A673 (cell line): ENCODE measurements at regions not wholly inside any gene's neighbourhood (a gene's known extent, or its start where the extent isn't known, plus 50 kb on each side); places are given as distances from the start of the nearest gene placed in this dataset.

Source experiments
- BruUV-seq: library from RNA; stranded (reverse); fragments of 400-500 nt; replicated peaks from 2 replicates; lab custom pipeline; 2021; lab: Mats Ljungman, UMichigan
- CTCF ChIA-PET: fragments of 300-600 bp; sonication (Branson Sonifier 250); formaldehyde crosslinking; loops from one replicate; lab custom pipeline; 2022; ENCODE audit warnings: antibody characterized with exemption; lab: Charles Lee
- POLR2A ChIA-PET: fragments of 300-600 bp; sonication (Branson Sonifier 250); formaldehyde crosslinking; loops from one replicate; lab custom pipeline; 2022; ENCODE audit warnings: antibody characterized with exemption; ENCODE audit not compliant: low non-redundant PET; lab: Charles Lee
- DNase-seq: peaks from one replicate; pipeline ENCODE4 v3.0.0-alpha.2; 2015; ENCODE audit warnings: low spot score
- H3K27ac ChIP-seq: fragments of 200-600 bp; sonication (generic); 2 replicates; pipeline ENCODE4 v1.5.1; 2016; ENCODE audit warnings: mixed run types, low read depth, mild to moderate bottlenecking, mixed read lengths, antibody characterized with exemption, low read length; ENCODE audit not compliant: poor library complexity, severe bottlenecking
- H3K27me3 ChIP-seq: fragments of 200-600 bp; sonication (generic); replicated peaks from 2 replicates; pipeline ENCODE4 v1.6.1; 2017; ENCODE audit warnings: mixed run types, low read depth, mild to moderate bottlenecking, mixed read lengths, antibody characterized with exemption, low read length; ENCODE audit not compliant: insufficient read depth, poor library complexity
- H3K36me3 ChIP-seq: fragments of 200-600 bp; sonication (generic); 2 replicates; pipeline ENCODE4 v1.6.1; 2016; ENCODE audit warnings: mixed run types, mild to moderate bottlenecking, mixed read lengths, antibody characterized with exemption, low read length; ENCODE audit not compliant: insufficient read depth, poor library complexity, severe bottlenecking
- H3K4me1 ChIP-seq: fragments of 200-600 bp; sonication (generic); 2 replicates; pipeline ENCODE4 v1.6.1; 2017; ENCODE audit warnings: mixed run types, mild to moderate bottlenecking, mixed read lengths, antibody characterized with exemption, low read length; ENCODE audit not compliant: insufficient read depth, poor library complexity, severe bottlenecking
- H3K4me3 ChIP-seq: fragments of 200-600 bp; sonication (generic); 2 replicates; pipeline ENCODE4 v1.5.1; 2016; ENCODE audit warnings: low read depth, mixed run types, mild to moderate bottlenecking, mixed read lengths, low read length; ENCODE audit not compliant: poor library complexity, severe bottlenecking
- H3K9me3 ChIP-seq: fragments of 200-600 bp; sonication (generic); 2 replicates; pipeline ENCODE4 v1.6.1; 2016; ENCODE audit warnings: mixed run types, low read depth, mild to moderate bottlenecking, mixed read lengths, antibody characterized with exemption, low read length; ENCODE audit not compliant: poor library complexity, severe bottlenecking
- EZH2 ChIP-seq: fragments of 200-600 bp; sonication (generic); IDR thresholded peaks from 2 replicates; pipeline ENCODE4 v1.6.1; 2017; ENCODE audit warnings: borderline replicate concordance, low read depth, mild to moderate bottlenecking, mixed read lengths, antibody characterized with exemption, low read length; ENCODE audit not compliant: poor library complexity, severe bottlenecking
- intact Hi-C: fragments of 100-400 bp; cut with micrococcal nuclease; formaldehyde crosslinking; loops from one replicate; pipeline ENCODE4 v1.10.0; 2022; ENCODE audit not compliant: unreplicated experiment
- TF ChIP-seq, protein P1 (sequence below): fragments of 300-800, 200-600 bp; sonication (generic); conservative IDR thresholded peaks from 2 replicates; pipeline ENCODE4 v1.5.1; 2017; ENCODE audit warnings: low read depth, mild to moderate bottlenecking, antibody characterized with exemption, low read length, moderate library complexity, mixed read lengths

- intact Hi-C loops, result no loop called here
- ChIA-PET POLR2A (no interaction called here), CTCF (no interaction called here)
- Histone ChIP-seq H3K27ac (no peak overlapping the region), H3K36me3 (no peaks in the 10 kb centered on the region), H3K27me3 (no peaks in the 10 kb centered on the region), H3K9me3 (no peaks in the 10 kb centered on the region), H3K4me3 (no peak overlapping the region), H3K4me1 (no peaks in the 10 kb centered on the region)
- TF ChIP-seq, protein P1, sequence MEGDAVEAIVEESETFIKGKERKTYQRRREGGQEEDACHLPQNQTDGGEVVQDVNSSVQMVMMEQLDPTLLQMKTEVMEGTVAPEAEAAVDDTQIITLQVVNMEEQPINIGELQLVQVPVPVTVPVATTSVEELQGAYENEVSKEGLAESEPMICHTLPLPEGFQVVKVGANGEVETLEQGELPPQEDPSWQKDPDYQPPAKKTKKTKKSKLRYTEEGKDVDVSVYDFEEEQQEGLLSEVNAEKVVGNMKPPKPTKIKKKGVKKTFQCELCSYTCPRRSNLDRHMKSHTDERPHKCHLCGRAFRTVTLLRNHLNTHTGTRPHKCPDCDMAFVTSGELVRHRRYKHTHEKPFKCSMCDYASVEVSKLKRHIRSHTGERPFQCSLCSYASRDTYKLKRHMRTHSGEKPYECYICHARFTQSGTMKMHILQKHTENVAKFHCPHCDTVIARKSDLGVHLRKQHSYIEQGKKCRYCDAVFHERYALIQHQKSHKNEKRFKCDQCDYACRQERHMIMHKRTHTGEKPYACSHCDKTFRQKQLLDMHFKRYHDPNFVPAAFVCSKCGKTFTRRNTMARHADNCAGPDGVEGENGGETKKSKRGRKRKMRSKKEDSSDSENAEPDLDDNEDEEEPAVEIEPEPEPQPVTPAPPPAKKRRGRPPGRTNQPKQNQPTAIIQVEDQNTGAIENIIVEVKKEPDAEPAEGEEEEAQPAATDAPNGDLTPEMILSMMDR, result no peak
- TF ChIP-seq EZH2, result no peak
- no TSS peak for BruUV-seq
- no peak for DNase-seq
Observed at GRCh38 chr2:2748399-2749205, 417.5 kb upstream of the MYT1L start.

DNA sequence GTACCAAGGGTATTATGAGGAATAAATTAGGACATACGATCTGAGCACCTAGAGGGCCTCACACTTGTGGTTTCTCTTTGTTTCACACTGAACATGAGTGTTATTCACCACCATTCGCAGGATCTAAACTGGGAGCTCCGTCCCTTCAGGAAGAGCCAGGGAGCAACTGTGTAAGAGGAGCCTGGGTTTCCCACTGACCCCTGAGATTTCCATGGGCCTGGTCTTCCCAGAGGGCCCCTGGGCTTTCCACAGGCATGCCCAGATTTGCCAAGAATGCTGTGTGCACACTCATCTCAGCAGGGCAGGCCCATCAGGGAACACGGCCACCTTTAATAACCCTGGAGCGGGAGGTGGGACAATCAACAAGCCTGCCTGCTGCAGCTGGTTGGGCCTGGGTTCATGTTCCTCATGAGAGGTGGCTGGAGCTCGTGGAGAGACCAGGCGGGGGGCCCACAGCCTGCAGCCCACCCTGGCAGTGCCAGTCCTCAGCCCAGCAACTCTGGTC is 416.8 kb upstream of the MYT1L start:
- no peak for DNase-seq
- no peaks in the 10 kb centered on the region for H3K4me1 ChIP-seq
- H3K36me3 ChIP-seq, result no peaks in the 10 kb centered on the region
- no peaks in the 10 kb centered on the region for H3K9me3 ChIP-seq
- BruUV-seq, result no TSS peak
- H3K4me3 ChIP-seq, result no peak overlapping the region
- intact Hi-C loops, result no loop called here
- H3K27me3 ChIP-seq, result no peaks in the 10 kb centered on the region
- CTCF ChIA-PET, result no interaction called here
- no peak for TF ChIP-seq EZH2
- TF ChIP-seq, protein P1, result no peak
- no peak overlapping the region for H3K27ac ChIP-seq
- POLR2A ChIA-PET, result no interaction called here

- CTCF ChIA-PET, result no interaction called here
- no peaks in the 10 kb centered on the region for H3K9me3 ChIP-seq
- no peak overlapping the region for H3K4me3 ChIP-seq
- no peak for TF ChIP-seq EZH2
- TF ChIP-seq, protein P1, result no peak
- intact Hi-C loops, result no loop called here
- DNase-seq, result no peak
- BruUV-seq, result no TSS peak
- no peak overlapping the region for H3K27ac ChIP-seq
- H3K36me3 ChIP-seq, result no peaks in the 10 kb centered on the region
- POLR2A ChIA-PET, result no interaction called here
- H3K27me3 ChIP-seq, result no peaks in the 10 kb centered on the region
- H3K4me1 ChIP-seq, result no peaks in the 10 kb centered on the region
Observed at GRCh38 chr2:2746731-2747130, 415.7 kb upstream of the MYT1L start.
